ENCODE measurements at regions not wholly inside any gene's neighbourhood (a gene's known extent, or its start where the extent isn't known, plus 50 kb on each side); places are given as distances from the start of the nearest gene placed in this dataset.

DNA sequence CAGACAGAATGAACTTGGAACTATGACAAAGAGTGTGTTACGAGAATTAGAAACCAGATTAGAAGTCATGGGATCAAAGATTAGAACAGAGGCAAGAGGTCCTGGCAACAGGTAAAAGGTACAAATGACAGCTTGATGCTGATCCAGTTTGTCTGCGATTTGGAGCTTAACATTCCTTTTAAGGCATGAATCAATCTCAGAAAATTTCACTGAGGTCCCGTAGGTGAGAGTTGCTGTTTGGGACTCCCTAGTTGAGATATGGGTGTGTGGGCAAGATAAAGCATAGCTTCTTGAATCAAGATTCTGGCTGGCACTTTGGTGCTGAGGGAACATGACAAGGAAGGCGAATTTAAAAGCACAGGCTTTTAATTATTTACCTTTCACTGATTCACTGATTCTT is 62.6 kb upstream of the ACSL4 start:
- H3K4me3 ChIP-seq = no peak overlapping the region
- H3K4me1 ChIP-seq (ENCODE audit: insufficient read depth) = no peaks in the 10 kb centered on the region
- no peaks in the 10 kb centered on the region for H3K36me3 ChIP-seq
- TF ChIP-seq POLR2A (IDR thresholded peaks at IDR 0.05) = no peak
- TF ChIP-seq EP300 (IDR thresholded peaks at IDR 0.05) = no peak
- TF ChIP-seq, protein P1, sequence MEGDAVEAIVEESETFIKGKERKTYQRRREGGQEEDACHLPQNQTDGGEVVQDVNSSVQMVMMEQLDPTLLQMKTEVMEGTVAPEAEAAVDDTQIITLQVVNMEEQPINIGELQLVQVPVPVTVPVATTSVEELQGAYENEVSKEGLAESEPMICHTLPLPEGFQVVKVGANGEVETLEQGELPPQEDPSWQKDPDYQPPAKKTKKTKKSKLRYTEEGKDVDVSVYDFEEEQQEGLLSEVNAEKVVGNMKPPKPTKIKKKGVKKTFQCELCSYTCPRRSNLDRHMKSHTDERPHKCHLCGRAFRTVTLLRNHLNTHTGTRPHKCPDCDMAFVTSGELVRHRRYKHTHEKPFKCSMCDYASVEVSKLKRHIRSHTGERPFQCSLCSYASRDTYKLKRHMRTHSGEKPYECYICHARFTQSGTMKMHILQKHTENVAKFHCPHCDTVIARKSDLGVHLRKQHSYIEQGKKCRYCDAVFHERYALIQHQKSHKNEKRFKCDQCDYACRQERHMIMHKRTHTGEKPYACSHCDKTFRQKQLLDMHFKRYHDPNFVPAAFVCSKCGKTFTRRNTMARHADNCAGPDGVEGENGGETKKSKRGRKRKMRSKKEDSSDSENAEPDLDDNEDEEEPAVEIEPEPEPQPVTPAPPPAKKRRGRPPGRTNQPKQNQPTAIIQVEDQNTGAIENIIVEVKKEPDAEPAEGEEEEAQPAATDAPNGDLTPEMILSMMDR (IDR thresholded peaks at IDR 0.05) = no peak
- H3K27ac ChIP-seq = no peak overlapping the region
- intact Hi-C loops (cut with DNase I) = no loop called here
- WGBS, 3 donors = 74 to 82% (median 81%) methylated on average over 4 of the region's 4 CpGs
- no peaks in the 10 kb centered on the region for H3K9me3 ChIP-seq
- H3K27me3 ChIP-seq = no peaks in the 10 kb centered on the region
- no peak for DNase-seq

DNA sequence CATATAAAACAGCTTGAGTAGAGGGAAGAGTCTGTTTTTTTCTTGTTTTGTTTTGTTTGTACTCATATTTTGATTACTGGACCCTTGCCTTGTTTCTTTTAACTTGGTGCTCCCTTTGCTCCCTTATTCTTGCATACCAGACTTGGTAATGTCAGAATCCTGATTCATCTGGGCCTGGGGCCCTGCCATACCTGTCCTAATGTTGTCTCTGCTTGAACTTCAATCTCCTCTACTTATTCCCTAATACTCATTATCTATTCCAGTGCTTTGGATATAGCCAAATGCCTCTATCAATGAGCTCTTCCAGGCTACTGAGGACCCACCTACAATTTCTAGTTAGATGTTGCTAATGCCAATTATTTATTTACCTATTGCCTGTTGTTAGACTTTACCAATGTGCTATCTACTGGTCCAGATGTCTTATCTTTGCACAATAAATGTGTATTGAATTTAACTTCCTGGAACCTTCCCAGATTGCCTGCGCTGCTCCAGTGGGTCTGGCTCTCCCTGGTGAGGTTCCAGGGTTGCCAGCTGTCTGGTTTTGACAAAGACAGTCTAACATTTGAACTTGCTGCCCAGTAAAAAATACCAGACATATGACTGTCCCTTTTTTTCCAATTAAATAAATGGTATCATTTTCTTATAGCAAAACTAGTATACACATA is 64.4 kb upstream of the ACSL4 start:
- no peak overlapping the region for H3K4me3 ChIP-seq
- H3K4me1 ChIP-seq (ENCODE audit: insufficient read depth) = no peaks in the 10 kb centered on the region
- WGBS, 3 donors = 53 to 69% (median 61%) methylated on average over 1 of the region's 1 CpG
- H3K36me3 ChIP-seq = no peaks in the 10 kb centered on the region
- TF ChIP-seq EP300 (IDR thresholded peaks at IDR 0.05) = no peak
- no peak for TF ChIP-seq POLR2A (IDR thresholded peaks at IDR 0.05)
- TF ChIP-seq, protein P1 (IDR thresholded peaks at IDR 0.05) = no peak
- no peak overlapping the region for H3K27ac ChIP-seq
- H3K27me3 ChIP-seq = no peaks in the 10 kb centered on the region
- intact Hi-C loops (cut with DNase I) = no loop called here
- H3K9me3 ChIP-seq = no peaks in the 10 kb centered on the region
- no peak for DNase-seq

DNA sequence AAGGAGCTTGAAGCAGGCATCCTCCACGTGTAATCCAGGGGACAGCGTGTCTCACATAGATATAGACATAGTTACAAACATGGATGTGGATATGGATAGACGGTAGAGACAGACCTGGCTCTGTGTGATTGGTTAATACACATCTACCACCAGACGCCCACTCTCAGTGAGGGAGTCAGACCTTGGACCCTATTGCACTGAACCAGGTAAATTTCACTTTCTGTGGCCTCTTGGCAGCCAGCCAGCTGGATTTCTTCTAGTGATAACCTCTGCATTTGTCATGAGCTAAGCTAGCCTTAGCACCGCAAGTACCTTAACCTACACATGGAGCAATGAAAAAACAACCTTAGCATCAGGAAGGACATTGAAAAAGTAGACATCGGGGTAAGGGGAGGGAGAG is 79.2 kb upstream of the ACSL4 start:
- TF ChIP-seq POLR2A (IDR thresholded peaks at IDR 0.05) = no peak
- H3K4me3 ChIP-seq = no peak overlapping the region
- intact Hi-C loops (cut with DNase I) = no loop called here
- H3K4me1 ChIP-seq (ENCODE audit: insufficient read depth) = no peaks in the 10 kb centered on the region
- no peaks in the 10 kb centered on the region for H3K9me3 ChIP-seq
- DNase-seq = no peak
- WGBS, 3 donors = 75 to 78% (median 76%) methylated on average over 6 of the region's 6 CpGs
- no peaks in the 10 kb centered on the region for H3K36me3 ChIP-seq
- H3K27ac ChIP-seq = no peak overlapping the region
- H3K27me3 ChIP-seq = no peaks in the 10 kb centered on the region

DNA sequence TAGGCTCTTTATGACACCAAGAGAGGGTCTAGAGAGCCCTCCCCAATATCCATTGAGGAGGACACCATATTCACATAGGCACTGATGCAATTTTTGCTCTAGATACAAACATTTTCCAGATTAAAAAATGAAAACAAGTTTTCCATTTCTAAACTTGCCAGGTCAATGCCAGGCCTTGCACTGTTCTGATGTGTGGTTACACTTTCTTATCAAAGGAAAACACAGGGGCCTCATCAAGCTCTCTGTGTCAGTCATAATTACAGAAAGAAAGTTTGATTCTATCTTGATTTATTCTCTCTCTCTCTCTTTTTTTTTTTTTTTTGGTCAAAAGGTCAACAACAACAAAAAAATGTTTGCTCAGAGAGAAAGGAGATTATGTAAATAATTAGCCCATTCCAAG is 80.2 kb upstream of the ACSL4 start:
- H3K4me3 ChIP-seq = no peak overlapping the region
- TF ChIP-seq EP300 (IDR thresholded peaks at IDR 0.05) = no peak
- no peak for TF ChIP-seq POLR2A (IDR thresholded peaks at IDR 0.05)
- TF ChIP-seq, protein P1 (IDR thresholded peaks at IDR 0.05) = no peak

DNA sequence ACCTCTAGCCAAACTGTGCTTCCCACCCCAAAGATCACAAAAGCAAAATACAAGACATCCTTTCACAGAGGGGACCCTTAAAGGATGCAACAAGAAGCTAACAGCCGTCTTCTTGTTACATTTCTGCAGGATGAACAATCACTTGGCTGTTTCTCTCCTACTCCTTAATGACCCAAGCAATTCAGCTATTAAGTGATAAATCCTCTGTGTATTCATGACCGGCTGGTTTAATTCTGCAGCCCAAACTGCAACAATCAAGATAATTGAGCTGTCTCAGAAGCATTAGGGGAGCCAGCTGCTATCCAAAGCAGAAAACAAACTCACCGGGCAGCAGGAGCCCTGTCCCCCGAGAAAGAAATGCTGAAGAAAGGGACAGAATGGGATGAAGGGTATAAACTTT is 85.9 kb upstream of the ACSL4 start:
- no peak overlapping the region for H3K4me3 ChIP-seq
- DNase-seq = no peak

More for the DNA sequence above, 80.2 kb upstream of the ACSL4 start:
- H3K27ac ChIP-seq = no peak overlapping the region
- no peaks in the 10 kb centered on the region for H3K9me3 ChIP-seq
- H3K36me3 ChIP-seq = no peaks in the 10 kb centered on the region
- H3K27me3 ChIP-seq = no peaks in the 10 kb centered on the region
- no peak for DNase-seq
- intact Hi-C loops (cut with DNase I) = no loop called here
- H3K4me1 ChIP-seq (ENCODE audit: insufficient read depth) = no peaks in the 10 kb centered on the region

More for the DNA sequence above, 85.9 kb upstream of the ACSL4 start:
- no peak overlapping the region for H3K27ac ChIP-seq
- 38 to 51% (median 41%) methylated on average over 4 of the region's 4 CpGs for WGBS, 3 donors
- H3K4me1 ChIP-seq (ENCODE audit: insufficient read depth) = no peaks in the 10 kb centered on the region
- intact Hi-C loops (cut with DNase I) = no loop called here
- no peaks in the 10 kb centered on the region for H3K27me3 ChIP-seq
- TF ChIP-seq POLR2A (IDR thresholded peaks at IDR 0.05) (no peak), EP300 (IDR thresholded peaks at IDR 0.05) (no peak)
- TF ChIP-seq, protein P1 (IDR thresholded peaks at IDR 0.05) = no peak
- H3K36me3 ChIP-seq = no peaks in the 10 kb centered on the region
- no peaks in the 10 kb centered on the region for H3K9me3 ChIP-seq

Measured in ovary (tissue), 7 donors.